Keratinocyte (primary cell): ENCODE measurements at regions not wholly inside any gene's neighbourhood (a gene's known extent, or its start where the extent isn't known, plus 50 kb on each side); places are given as distances from the start of the nearest gene placed in this dataset.

Experiments used
- DNase-seq: peaks from one replicate; pipeline ENCODE4 v3.0.0-alpha.2; 2011; ENCODE audit warnings: low read depth, missing footprints, low spot score
- FAIRE-seq: peaks from 2 replicates; lab custom pipeline; 2011; peaks lifted over from hg19 to GRCh38; lab: Jason Lieb, UNC
- H2AFZ ChIP-seq: 2 replicates; pipeline ENCODE4 v1.6.0; 2012; ENCODE audit warnings: low read length, control low read depth, inconsistent platforms; ENCODE audit not compliant: control insufficient read depth
- H3K27ac ChIP-seq: 2 replicates; pipeline ENCODE4 v1.5.1; 2011; ENCODE audit warnings: low read length; ENCODE audit not compliant: control insufficient read depth, insufficient read depth
- H3K27me3 ChIP-seq: 3 replicates; pipeline ENCODE4 v1.6.0; 2011; ENCODE audit warnings: low read length; ENCODE audit not compliant: control insufficient read depth, insufficient read depth; ENCODE audit errors: extremely low read depth
- H3K36me3 ChIP-seq, 2 experiments: 2 replicates in 1 of 2; 3 replicates in 1 of 2; pipeline ENCODE4 v1.5.1; 2011; ENCODE audit warnings: low read length in 2 of 2, mild to moderate bottlenecking in 1 of 2; ENCODE audit not compliant: control insufficient read depth in 2 of 2, insufficient read depth in 2 of 2; ENCODE audit errors: extremely low read depth in 1 of 2
- H3K4me1 ChIP-seq: 3 replicates; pipeline ENCODE4 v1.5.1; 2011; ENCODE audit warnings: low read length; ENCODE audit not compliant: control insufficient read depth, insufficient read depth; ENCODE audit errors: extremely low read depth
- H3K4me2 ChIP-seq: 3 replicates; pipeline ENCODE4 v1.6.0; 2011; ENCODE audit warnings: low read depth, low read length; ENCODE audit not compliant: control insufficient read depth, insufficient read depth; ENCODE audit errors: extremely low read depth
- H3K4me3 ChIP-seq, 3 experiments: fragments of 200-600 bp in 1 of 3; sonication (generic) in 1 of 3; 2 replicates in 2 of 3; 3 replicates in 1 of 3; pipeline ENCODE4 v1.5.1; 2011 to 2016; ENCODE audit warnings: low read length in 3 of 3, mild to moderate bottlenecking in 3 of 3, control low read depth in 2 of 3, inconsistent platforms in 1 of 3, low read depth in 1 of 3, mixed read lengths in 1 of 3, mixed run types in 1 of 3, moderate library complexity in 1 of 3; ENCODE audit not compliant: control insufficient read depth in 2 of 3, insufficient read depth in 2 of 3; ENCODE audit errors: extremely low read depth in 1 of 3
- H3K79me2 ChIP-seq: 2 replicates; pipeline ENCODE4 v1.6.0; 2012; ENCODE audit warnings: low read length; ENCODE audit not compliant: control insufficient read depth, insufficient read depth
- H3K9ac ChIP-seq: 3 replicates; pipeline ENCODE4 v1.6.0; 2011; ENCODE audit warnings: low read length; ENCODE audit not compliant: control insufficient read depth, insufficient read depth; ENCODE audit errors: extremely low read depth
- H3K9me1 ChIP-seq: 3 replicates; pipeline ENCODE4 v1.6.0; 2011; ENCODE audit warnings: low read length; ENCODE audit not compliant: control insufficient read depth, insufficient read depth; ENCODE audit errors: extremely low read depth
- H3K9me3 ChIP-seq: 2 replicates; pipeline ENCODE4 v1.5.1; 2012; ENCODE audit warnings: low read depth, low read length; ENCODE audit not compliant: control insufficient read depth
- H4K20me1 ChIP-seq: 3 replicates; pipeline ENCODE4 v1.6.0; 2011; ENCODE audit warnings: low read length; ENCODE audit not compliant: control insufficient read depth, insufficient read depth; ENCODE audit errors: extremely low read depth
- CTCF ChIP-seq, 3 experiments: IDR thresholded peaks in 1 of 3; conservative IDR thresholded peaks in 1 of 3; optimal IDR thresholded peaks in 1 of 3; 2 replicates in 2 of 3; 3 replicates in 1 of 3; pipeline versions ENCODE3 to v1.5.1; 2011; ENCODE audit warnings: low read length in 3 of 3, mild to moderate bottlenecking in 3 of 3, moderate library complexity in 2 of 3, control low read depth in 1 of 3, inconsistent platforms in 1 of 3; ENCODE audit not compliant: insufficient read depth in 2 of 3; ENCODE audit errors: extremely low read depth in 1 of 3
- EZH2 ChIP-seq: IDR thresholded peaks from one replicate; pipeline ENCODE4 v1.6.1; 2012; ENCODE audit warnings: inconsistent platforms, mild to moderate bottlenecking, low read length, moderate library complexity
- dilution Hi-C: fragments of 300-500 bp; cut with MboI; formaldehyde crosslinking; loops from one replicate; pipeline ENCODE4 v1.7.0; 2020; ENCODE audit warnings: low sequenced_read_pairs; ENCODE audit not compliant: extremely low pct_ligation_motif_present

DNA sequence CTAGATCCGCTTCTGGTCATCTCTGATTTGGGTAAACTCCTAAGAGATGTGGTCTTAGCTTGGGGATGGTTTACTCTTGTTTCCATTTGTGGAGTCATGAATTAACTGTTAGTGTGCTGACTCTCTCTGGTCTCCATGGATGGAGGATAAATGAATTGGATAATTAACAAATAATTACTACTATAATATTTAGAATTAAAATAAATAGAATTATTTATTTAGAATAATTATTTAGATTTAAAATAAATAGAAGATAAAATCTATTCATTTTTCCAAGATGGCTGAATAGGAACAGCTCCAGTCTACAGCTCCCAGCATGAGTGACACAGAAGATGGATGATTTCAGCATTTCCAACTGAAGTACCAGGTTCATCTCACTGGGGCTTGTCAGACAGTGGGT lies 1587.4 kb upstream of the AGA start:
- FAIRE-seq = no peak
- dilution Hi-C loops = no loop called here

GRCh38 chr4:179040259-179040658 lies 1598.0 kb upstream of the AGA start:
- no peaks in the 10 kb centered on the region for H3K27me3 ChIP-seq
- H4K20me1 ChIP-seq = no peaks in the 10 kb centered on the region
- no peaks in the 10 kb centered on the region for H3K9me3 ChIP-seq
- no peak overlapping the region for H3K27ac ChIP-seq
- H3K4me1 ChIP-seq = no peaks in the 10 kb centered on the region
- H3K36me3 ChIP-seq = no peaks in the 10 kb centered on the region
- dilution Hi-C loops = no loop called here
- no peak overlapping the region for H2AFZ ChIP-seq
- no peaks in the 10 kb centered on the region for H3K9me1 ChIP-seq
- FAIRE-seq (no peak), DNase-seq (no peak)
- H3K4me2 ChIP-seq = no peak overlapping the region
- H3K4me3 ChIP-seq = no peak overlapping the region
- TF ChIP-seq CTCF (optimal IDR thresholded peaks at IDR 0.05 in 1 of 3, IDR thresholded peaks at IDR 0.05 in 1 of 3, conservative IDR thresholded peaks at IDR 0.05 in 1 of 3; ENCODE audit: extremely low read depth in 1 of 3, insufficient read depth in 2 of 3, low read length in 3 of 3) (no peak), EZH2 (no peak)
- no peak overlapping the region for H3K9ac ChIP-seq
- no peaks in the 10 kb centered on the region for H3K79me2 ChIP-seq

More for the DNA sequence above, 1587.4 kb upstream of the AGA start:
- Histone ChIP-seq H3K9me3 (no peaks in the 10 kb centered on the region), H3K4me3 (no peak overlapping the region), H2AFZ (no peak overlapping the region), H3K27me3 (no peaks in the 10 kb centered on the region), H4K20me1 (no peaks in the 10 kb centered on the region), H3K79me2 (no peaks in the 10 kb centered on the region), H3K4me1 (no peaks in the 10 kb centered on the region), H3K36me3 (no peaks in the 10 kb centered on the region), H3K27ac (no peak overlapping the region), H3K9me1 (no peaks in the 10 kb centered on the region), H3K9ac (no peak overlapping the region), H3K4me2 (no peak overlapping the region)
- no peak for DNase-seq
- TF ChIP-seq EZH2 = no peak
- TF ChIP-seq CTCF (optimal IDR thresholded peaks at IDR 0.05 in 1 of 3, IDR thresholded peaks at IDR 0.05 in 1 of 3, conservative IDR thresholded peaks at IDR 0.05 in 1 of 3; ENCODE audit: extremely low read depth in 1 of 3, insufficient read depth in 2 of 3, low read length in 3 of 3) = no peak
